Calu3 (cell line): ENCODE measurements at regions not wholly inside any gene's neighbourhood (a gene's known extent, or its start where the extent isn't known, plus 50 kb on each side); places are given as distances from the start of the nearest gene placed in this dataset.

Source experiments
- BruUV-seq: library from RNA; stranded (reverse); fragments of 400-500 nt; replicated peaks from 2 replicates; lab custom pipeline; 2021; lab: Mats Ljungman, UMichigan
- CTCF ChIA-PET: fragments of 300-600 bp; sonication (Branson Sonifier 250); formaldehyde crosslinking; loops from one replicate; lab custom pipeline; 2022; ENCODE audit warnings: antibody characterized with exemption; lab: Charles Lee
- DNase-seq: peaks from one replicate; pipeline ENCODE4 v3.0.0; 2022
- H3K27ac Mint-ChIP-seq: one replicate; pipeline ENCODE4 v1.8.0; 2022; ENCODE audit warnings: mixed read lengths; ENCODE audit not compliant: unreplicated experiment
- H3K27me3 Mint-ChIP-seq: one replicate; pipeline ENCODE4 v1.8.0; 2022; ENCODE audit warnings: mixed read lengths; ENCODE audit not compliant: unreplicated experiment
- H3K36me3 Mint-ChIP-seq: one replicate; pipeline ENCODE4 v1.8.0; 2022; ENCODE audit warnings: mild to moderate bottlenecking, moderate library complexity, mixed read lengths; ENCODE audit not compliant: insufficient read depth, unreplicated experiment
- H3K4me1 Mint-ChIP-seq: one replicate; pipeline ENCODE4 v1.8.0; 2022; ENCODE audit warnings: mild to moderate bottlenecking, low read depth, mixed read lengths; ENCODE audit not compliant: unreplicated experiment
- H3K4me3 Mint-ChIP-seq: one replicate; pipeline ENCODE4 v1.8.0; 2022; ENCODE audit warnings: mild to moderate bottlenecking, low read depth, moderate library complexity, mixed read lengths; ENCODE audit not compliant: unreplicated experiment
- H3K9me3 Mint-ChIP-seq: one replicate; pipeline ENCODE4 v1.8.0; 2022; ENCODE audit warnings: low read depth, mixed read lengths; ENCODE audit not compliant: unreplicated experiment
- CTCF ChIP-seq: fragments of 200-600 bp; IDR thresholded peaks from one replicate; pipeline ENCODE4 v1.8.0; 2022; ENCODE audit warnings: antibody characterized with exemption; ENCODE audit not compliant: unreplicated experiment
- intact Hi-C: fragments of 100-400 bp; cut with micrococcal nuclease; formaldehyde crosslinking; loops from one replicate; pipeline ENCODE4 v1.10.0; 2022; ENCODE audit not compliant: unreplicated experiment

GRCh38 chr15:100758555-100758954 is 121.1 kb upstream of the ALDH1A3 start:
- Mint-ChIP-seq H3K27ac (no peak overlapping the region), H3K4me1 (peaks cover 43% of the 10 kb centered on the region), H3K4me3 (no peak overlapping the region), H3K36me3 (no peaks in the 10 kb centered on the region), H3K9me3 (no peaks in the 10 kb centered on the region), H3K27me3 (no peaks in the 10 kb centered on the region)
- no TSS peak for BruUV-seq
- DNase-seq, result no peak
- intact Hi-C loops, result no loop called here
- CTCF ChIA-PET, result interaction anchor here (0.7 kb wide), 2 partner anchors 114 to 324 kb away, joined by 3 read pairs; no protein-coding TSS in a partner anchor
- no peak for TF ChIP-seq CTCF

- no peaks in the 10 kb centered on the region for H3K36me3 Mint-ChIP-seq
- no peak overlapping the region for H3K27ac Mint-ChIP-seq
- no peaks in the 10 kb centered on the region for H3K9me3 Mint-ChIP-seq
- H3K4me3 Mint-ChIP-seq, result no peak overlapping the region
- CTCF ChIA-PET, result interaction anchor here (0.9 to 1.3 kb wide), 2 partner anchors 12 to 21 kb away, joined by 3 to 4 read pairs; no protein-coding TSS in a partner anchor
- DNase-seq, result no peak
- no peaks in the 10 kb centered on the region for H3K27me3 Mint-ChIP-seq
- intact Hi-C loops, result no loop called here
- peaks cover 43% of the 10 kb centered on the region for H3K4me1 Mint-ChIP-seq
- no TSS peak for BruUV-seq
- TF ChIP-seq CTCF, result no peak
Observed at GRCh38 chr15:100759106-100759505, 120.5 kb upstream of the ALDH1A3 start.

GRCh38 chr15:100759698-100760356 is 119.8 kb upstream of the ALDH1A3 start:
- DNase-seq, result no peak
- Mint-ChIP-seq H3K27me3 (no peaks in the 10 kb centered on the region), H3K4me1 (peaks cover 43% of the 10 kb centered on the region), H3K36me3 (no peaks in the 10 kb centered on the region), H3K27ac (no peak overlapping the region), H3K9me3 (no peaks in the 10 kb centered on the region), H3K4me3 (no peak overlapping the region)
- intact Hi-C loops, result no loop called here
- BruUV-seq, result no TSS peak
- CTCF ChIA-PET, result interaction anchor here (0.6 to 1.3 kb wide), 7 partner anchors 10 to 113 kb away, joined by 3 to 6 read pairs (median 3); no protein-coding TSS in a partner anchor
- TF ChIP-seq CTCF, result no peak

DNA sequence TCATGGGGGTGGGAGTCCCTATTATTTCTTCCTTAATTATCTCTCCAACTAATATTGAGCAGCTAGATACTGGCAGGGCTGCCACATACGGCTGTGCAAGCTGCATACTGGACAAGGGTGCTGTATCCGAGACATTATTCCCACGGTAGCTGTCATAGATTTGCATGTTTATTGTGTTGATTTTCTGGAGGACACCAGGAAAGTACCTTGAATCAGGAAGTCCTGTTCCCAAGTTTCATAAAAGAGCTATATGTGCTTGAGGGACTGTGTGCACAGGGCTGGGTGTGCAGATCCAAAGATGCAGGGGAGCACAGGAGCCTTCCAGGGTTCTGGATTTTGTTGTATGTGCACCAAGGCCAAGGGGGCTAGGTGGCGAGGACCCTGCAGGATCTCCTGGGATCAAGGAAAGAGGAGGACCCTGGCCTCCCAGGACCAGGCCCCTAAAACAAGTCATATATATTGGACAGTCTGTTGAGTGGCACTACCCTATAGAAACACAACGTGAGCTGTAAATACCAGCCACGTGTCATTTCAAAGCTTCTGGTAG is 119.2 kb upstream of the ALDH1A3 start:
- no peaks in the 10 kb centered on the region for H3K36me3 Mint-ChIP-seq
- DNase-seq, result no peak
- H3K27ac Mint-ChIP-seq, result no peak overlapping the region
- no peaks in the 10 kb centered on the region for H3K9me3 Mint-ChIP-seq
- intact Hi-C loops, result no loop called here
- H3K27me3 Mint-ChIP-seq, result no peaks in the 10 kb centered on the region
- H3K4me1 Mint-ChIP-seq, result peaks cover 43% of the 10 kb centered on the region
- no TSS peak for BruUV-seq
- TF ChIP-seq CTCF, result no peak
- CTCF ChIA-PET, result interaction anchor here (1.1 to 1.3 kb wide), 3 partner anchors 11 to 113 kb away, joined by 3 to 6 read pairs (median 3); no protein-coding TSS in a partner anchor
- H3K4me3 Mint-ChIP-seq, result no peak overlapping the region
